NCI-H460 (cell line): ENCODE measurements at regions not wholly inside any gene's neighbourhood (a gene's known extent, or its start where the extent isn't known, plus 50 kb on each side); places are given as distances from the start of the nearest gene placed in this dataset.

Experiments used
- DNase-seq: peaks from one replicate; pipeline ENCODE4 v3.0.0-alpha.2; 2016; ENCODE audit warnings: low read depth; ENCODE audit errors: extremely low read depth

DNA sequence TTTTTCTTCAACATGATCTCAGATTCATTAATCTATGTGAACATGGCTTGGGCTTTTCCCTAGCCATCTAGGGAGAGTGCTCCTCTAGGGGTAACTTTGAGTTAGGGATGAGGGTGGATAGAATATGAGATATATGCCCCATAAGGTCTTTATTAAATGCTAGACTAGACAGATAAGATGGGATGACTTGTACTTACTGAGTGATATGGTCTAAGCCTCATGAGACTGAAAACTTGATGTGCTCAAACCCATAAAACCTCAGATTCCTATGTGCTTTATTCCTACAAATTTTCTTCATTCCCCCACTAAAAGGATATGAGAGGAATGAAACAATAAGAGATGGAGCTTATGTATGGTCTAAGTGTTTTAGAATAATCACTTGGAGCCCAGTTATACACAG lies 386.6 kb downstream of the YTHDC2 start:
- DNase-seq, result no peak

DNA sequence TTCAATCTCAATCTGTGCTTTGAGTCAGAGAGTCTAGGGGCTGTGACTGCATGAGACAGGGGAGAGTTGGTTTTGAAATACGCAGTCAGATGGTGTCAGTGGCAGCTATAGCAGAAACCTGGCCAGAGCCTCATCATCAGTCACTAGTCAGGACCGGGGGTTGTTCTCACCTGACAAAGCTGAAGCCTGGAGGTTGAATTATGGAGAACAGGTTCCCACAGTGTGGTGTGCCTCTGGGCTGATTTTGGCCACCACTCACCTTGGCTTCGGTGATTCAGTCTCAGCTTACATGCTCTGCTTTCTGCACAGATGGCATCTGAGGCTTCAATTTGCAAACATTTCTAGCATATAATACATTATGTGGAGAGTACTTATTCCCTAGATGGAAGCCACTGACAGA lies 387.3 kb downstream of the YTHDC2 start:
- no peak for DNase-seq

GRCh38 chr5:113901718-113902117 lies 388.2 kb downstream of the YTHDC2 start:
- DNase-seq, result no peak

DNA sequence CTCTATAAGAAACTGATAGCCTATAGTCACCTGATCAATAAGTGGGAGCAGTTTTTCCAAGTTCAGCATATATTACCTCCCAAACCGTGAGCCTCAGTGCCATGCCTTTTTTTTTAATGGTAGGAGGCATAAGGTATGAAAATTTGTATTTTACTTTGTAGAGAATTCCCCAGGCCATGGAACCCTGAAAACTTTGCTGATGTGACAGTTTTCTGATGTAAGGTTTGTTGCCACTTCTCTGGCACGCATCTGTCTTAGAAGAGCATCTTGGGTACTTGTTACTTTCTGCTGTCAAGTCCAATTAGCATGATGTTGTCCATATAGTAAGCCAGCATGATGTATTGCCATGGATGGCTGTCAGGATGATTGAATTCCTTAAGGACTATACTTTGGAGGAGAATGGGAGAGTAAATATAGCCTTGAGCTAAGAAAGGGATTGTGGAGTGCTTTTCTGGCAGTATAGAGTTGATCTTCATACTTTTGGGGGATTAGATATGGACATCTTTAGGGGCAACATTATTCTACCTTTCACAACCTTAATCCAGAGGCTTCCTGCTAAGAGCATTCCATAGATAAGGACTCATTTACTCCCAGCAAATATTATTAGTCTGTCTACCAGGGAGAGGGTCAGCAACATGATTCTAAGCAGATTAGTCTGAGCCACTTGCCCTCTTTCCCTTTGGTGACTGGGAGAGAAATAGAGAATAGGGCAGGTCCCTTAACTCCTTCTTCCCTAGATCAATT lies 389.6 kb downstream of the YTHDC2 start:
- DNase-seq, result no peak

DNA sequence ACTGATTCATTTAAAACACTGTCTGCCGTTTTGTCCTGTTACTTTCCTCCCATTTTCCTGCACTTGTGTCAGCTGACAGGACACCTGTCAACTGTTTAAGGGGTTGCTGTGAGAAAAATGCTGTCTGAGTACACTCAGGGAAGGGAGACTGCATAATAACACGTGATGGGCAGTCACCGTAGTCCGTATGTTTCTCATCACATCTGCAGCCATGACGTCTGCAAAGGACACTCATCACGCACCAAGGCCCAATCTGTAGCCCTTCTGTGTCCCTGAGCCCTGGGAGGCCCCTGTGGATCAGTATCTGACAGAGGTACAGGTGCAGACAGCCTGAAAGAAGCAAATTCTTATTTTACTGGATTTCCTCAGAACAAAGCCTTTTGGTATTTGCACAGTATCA lies 396.3 kb downstream of the YTHDC2 start:
- DNase-seq, result no peak

DNA sequence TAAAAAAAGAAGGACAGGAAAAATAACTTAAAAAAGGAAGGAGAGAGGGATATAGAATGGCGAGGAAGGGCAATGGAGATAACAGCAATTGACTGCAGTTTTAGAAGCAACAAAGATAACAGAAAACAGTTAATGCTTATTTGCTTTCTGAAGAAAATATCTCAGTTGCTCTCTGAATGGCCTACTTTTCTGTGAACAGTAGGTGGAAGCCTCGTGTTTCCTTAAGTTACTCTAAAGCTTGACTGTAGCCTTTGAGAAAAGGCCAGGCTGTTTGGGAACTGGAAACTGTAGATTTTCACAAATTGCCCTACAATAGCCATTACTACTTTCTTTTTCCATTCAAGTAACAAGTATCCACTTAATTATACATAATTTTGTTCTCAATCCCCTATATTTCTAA lies 404.5 kb downstream of the YTHDC2 start:
- no peak for DNase-seq

- no peak for DNase-seq
Observed at GRCh38 chr5:113922343-113922742, 408.8 kb downstream of the YTHDC2 start.

GRCh38 chr5:113935453-113935852 lies 422.0 kb downstream of the YTHDC2 start:
- DNase-seq, result no peak

GRCh38 chr5:113937301-113937700 lies 423.8 kb downstream of the YTHDC2 start:
- DNase-seq, result no peak

DNA sequence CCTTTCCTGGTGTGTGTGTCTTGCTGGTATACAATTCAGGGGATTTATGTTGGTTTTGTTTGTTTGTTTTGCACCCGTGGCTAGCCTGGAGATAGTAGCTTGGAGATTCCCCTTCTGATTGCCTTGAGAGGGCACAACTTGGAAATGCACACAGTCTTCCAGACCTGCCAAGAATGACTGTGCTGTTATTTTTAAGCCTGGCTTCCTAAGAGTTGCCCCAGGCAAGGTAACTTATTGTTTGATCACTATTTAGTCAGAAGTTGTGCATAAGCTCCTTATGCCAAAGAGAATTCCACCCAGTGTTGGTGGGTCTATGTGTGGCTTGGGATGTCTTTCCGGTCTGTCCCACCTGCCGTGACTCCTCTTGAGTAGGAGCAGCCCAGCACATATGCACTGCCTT lies 421.9 kb upstream of the KCNN2 start:
- DNase-seq, result no peak

- DNase-seq, result no peak
Observed at GRCh38 chr5:113950186-113950585, 411.7 kb upstream of the KCNN2 start.

DNA sequence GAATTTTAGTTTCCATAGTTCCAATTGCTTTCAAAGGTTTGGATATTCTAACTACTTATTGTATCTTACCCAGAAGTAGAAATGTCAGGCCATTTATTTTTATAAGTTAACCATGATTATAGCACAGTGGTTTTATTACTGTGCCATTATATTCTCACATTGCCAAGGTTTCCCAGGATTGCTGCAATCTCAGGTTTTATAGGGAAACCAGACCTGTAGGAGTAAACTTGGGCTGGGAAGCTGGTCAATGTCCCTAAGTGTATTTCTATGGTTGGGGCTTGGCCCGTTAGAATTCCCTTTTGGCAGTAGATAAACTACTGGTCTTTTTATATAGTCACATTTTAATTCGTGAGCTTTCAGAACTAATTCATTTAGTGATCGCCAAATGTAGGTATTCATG lies 396.6 kb upstream of the KCNN2 start:
- no peak for DNase-seq

DNA sequence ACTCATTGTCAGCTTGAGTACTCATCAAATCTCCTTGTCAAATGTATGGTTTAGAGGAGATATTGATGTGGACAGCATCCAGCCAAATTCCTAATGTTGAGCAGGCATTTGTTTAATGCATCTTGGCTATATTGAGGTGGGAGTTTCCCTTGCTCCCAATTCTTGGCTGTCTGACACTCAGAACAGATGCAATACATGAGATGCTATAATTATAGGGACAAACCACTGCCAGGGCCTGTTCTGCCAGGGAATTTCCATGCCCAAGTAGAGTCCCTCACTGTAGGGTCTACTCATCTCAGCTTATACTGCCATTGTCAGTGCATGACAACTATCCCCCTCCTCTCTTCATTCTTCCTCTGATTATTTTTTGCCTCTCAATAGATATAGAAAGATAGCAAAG lies 392.0 kb upstream of the KCNN2 start:
- no peak for DNase-seq

DNA sequence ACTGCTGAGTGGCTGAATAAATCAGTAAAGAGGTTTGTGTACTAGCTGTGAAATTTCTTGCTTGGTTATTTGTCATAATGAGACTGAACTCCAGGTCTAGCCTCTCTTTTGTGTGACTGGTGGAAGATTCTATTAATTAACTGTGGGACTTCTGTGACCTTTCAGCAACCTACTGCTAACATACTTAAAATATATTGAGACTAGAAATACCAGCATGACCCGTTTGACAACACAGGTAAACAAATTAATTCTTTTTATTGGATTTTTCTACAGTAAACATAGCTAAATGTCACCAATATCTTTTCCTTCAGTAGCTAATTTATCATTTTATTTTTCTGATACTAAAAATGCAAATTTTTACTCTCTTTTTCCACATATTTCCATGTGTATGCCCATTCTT lies 390.4 kb upstream of the KCNN2 start:
- DNase-seq, result no peak

DNA sequence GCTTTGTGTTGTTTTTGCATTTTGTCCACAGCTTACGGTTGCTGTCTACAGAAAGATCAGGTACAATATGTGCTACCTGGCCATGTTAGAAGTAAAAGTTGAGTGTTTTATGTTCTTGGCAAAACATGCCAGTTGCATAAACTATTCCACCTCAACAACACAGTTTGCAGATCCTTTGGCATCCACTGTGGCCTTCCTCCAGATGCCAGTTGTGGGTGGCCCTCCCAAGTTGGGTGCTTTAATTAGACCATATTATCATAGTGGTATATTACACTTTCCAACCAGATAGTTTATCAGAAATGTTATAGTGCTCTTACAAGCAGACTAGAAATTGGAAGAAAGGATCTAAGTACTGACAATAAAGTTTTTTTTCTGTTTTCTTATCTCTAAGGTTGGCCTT lies 386.9 kb upstream of the KCNN2 start:
- no peak for DNase-seq

- no peak for DNase-seq
Observed at GRCh38 chr5:113984928-113985327, 376.9 kb upstream of the KCNN2 start.

GRCh38 chr5:113985505-113985904 lies 376.4 kb upstream of the KCNN2 start:
- DNase-seq, result no peak

DNA sequence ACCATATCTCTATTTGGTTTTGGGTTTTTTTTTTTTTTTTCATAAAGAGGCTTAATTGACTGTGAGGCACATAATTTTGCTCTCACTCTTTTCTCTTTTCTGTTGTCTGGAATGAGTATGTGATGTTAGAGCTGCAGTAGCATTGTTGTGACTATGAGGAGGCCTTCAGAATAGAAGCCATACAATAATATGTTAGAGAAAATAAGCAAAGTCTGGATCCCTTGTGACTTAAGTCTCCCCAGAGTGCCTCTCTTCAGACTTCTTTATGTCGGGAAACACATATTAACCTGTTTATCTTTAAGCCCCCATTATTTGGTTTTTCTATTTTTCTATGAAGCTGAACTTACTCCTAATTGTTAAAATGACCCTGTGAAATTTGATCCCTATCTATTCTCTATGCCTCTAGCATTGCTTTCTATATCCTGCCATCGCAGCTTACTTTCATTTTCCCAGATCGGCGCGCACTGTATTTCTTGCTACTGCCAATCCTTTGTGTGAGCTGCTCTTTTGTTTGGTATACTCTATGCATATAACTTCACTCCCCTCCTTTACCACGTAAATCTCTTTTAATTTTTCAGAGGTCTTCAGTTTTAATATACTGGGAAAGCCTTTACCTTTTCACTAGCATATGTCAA lies 372.5 kb upstream of the KCNN2 start:
- DNase-seq, result no peak

- no peak for DNase-seq
Observed at GRCh38 chr5:113989913-113990305, 372.0 kb upstream of the KCNN2 start.

- no peak for DNase-seq
Observed at GRCh38 chr5:114001076-114001475, 360.8 kb upstream of the KCNN2 start.

DNA sequence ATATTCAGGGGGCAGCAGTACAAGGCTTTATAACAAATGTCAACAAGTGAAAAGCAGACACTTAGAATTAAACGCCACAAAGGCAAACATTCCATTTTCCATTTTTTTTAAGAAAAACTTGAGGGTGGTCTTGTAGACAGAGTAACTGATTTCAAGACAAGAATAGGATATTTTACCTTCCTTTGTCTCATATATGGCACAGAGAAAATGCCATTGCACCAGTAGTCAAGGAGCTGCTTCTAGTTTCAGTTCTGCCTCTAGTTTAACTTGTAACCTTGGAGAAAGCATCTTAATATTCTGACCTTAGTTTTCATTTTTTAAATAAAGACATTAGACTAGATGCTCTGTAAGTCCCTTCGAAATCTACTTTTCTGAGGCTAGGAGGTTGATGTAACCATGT lies 355.3 kb upstream of the KCNN2 start:
- no peak for DNase-seq

DNA sequence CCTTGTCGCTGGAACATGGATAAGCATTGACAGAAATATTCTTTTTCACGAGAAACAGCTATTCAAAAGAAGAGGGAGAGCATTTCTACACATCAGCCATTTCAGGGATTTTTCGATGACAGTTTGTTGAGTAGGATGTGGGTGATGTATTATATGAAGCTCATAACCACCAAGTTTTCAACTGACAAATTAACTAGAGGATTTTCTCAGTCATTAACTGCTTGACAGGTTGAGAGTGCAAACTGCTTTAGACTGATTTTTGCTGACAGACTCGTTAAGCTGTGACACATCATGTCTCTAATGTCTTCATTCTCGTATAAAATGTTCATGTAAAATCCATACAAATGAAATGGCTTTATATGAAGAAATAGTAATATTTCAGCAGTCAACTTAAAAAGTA lies 354.2 kb upstream of the KCNN2 start:
- no peak for DNase-seq

- DNase-seq, result no peak
Observed at GRCh38 chr5:114010362-114010761, 351.5 kb upstream of the KCNN2 start.
